ENCODE measurements at regions not wholly inside any gene's neighbourhood (a gene's known extent, or its start where the extent isn't known, plus 50 kb on each side); places are given as distances from the start of the nearest gene placed in this dataset.

DNA sequence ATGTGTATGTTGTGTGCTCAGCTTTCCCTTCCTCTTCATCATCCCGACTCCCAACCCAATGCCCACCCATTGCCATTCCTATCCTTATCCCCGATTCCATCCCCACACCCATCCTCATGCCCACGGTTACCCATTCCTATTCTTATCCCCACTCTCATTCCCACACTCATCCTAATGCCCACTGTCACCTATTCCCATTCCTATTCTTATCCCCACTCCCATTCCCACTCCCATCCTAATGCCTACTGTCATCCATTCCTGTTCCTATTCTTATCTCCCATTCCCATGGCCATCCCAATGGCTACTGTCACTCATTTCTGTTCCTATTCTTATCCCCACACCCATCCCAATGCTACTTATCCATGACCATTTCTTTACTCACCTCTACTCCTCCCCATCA is 254.1 kb downstream of the DHX35 start:
- no peak overlapping the region for H3K4me3 ChIP-seq (ENCODE audit: low read depth, low read length)
- TF ChIP-seq, protein P1, sequence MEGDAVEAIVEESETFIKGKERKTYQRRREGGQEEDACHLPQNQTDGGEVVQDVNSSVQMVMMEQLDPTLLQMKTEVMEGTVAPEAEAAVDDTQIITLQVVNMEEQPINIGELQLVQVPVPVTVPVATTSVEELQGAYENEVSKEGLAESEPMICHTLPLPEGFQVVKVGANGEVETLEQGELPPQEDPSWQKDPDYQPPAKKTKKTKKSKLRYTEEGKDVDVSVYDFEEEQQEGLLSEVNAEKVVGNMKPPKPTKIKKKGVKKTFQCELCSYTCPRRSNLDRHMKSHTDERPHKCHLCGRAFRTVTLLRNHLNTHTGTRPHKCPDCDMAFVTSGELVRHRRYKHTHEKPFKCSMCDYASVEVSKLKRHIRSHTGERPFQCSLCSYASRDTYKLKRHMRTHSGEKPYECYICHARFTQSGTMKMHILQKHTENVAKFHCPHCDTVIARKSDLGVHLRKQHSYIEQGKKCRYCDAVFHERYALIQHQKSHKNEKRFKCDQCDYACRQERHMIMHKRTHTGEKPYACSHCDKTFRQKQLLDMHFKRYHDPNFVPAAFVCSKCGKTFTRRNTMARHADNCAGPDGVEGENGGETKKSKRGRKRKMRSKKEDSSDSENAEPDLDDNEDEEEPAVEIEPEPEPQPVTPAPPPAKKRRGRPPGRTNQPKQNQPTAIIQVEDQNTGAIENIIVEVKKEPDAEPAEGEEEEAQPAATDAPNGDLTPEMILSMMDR (conservative IDR thresholded peaks at IDR 0.05; ENCODE audit: low read depth, low read length): no peak
- no peak for DNase-seq (ENCODE audit: low read depth)

DNA sequence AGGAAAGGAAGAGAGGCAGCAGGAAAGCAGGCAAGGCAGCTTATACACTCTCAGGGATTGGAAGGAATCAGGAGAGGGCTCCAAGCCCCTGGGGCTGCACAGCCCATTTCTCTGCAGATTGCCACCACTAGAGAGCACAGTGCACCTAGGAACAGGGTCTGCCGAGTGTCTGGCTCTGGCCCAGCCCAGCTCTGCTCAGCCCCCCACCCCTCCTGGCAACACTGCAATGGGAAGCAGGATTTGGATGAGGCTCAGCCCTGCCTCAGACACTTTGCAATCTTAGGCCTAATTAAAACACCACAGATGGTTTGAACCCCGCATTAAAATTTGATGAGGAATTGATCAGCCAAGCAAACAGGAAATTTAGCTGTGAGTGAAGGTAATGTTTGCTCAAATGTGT is 252.7 kb downstream of the DHX35 start:
- DNase-seq (ENCODE audit: low read depth): no peak
- H3K4me3 ChIP-seq (ENCODE audit: low read depth, low read length): no peak overlapping the region
- TF ChIP-seq, protein P1 (conservative IDR thresholded peaks at IDR 0.05; ENCODE audit: low read depth, low read length): no peak

DNA sequence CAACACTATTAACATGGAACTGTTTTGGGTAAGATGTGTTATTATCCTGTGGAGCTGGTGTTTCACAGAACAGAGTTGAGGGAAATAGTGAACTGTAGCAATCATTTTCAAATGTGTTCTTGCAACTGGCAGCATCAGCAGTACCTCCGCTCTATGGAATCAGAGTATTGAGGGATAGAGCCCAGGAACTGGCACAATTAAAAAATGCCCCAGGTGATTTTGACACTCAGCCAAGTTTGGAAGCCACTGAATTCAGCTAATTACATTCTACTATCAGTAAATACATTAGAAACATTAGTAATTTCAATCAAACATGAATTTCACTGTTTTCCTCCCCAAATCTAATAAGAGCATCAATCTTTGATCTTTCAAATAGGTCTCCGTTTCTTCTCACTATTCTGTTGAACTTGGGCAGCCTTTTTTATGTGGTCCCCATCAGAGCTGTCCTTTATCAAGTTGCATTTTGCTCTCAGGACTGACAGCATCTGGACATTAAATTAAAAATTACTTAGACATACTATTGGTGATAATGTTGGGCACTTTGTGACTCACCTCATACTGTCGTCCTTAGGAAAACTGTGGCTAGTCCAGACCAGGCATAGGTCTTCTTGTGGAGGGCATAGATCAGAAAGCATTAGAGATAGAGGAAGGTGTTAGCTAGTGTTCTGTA is 251.5 kb downstream of the DHX35 start:
- H3K4me3 ChIP-seq (ENCODE audit: low read depth, low read length): no peak overlapping the region
- no peak for DNase-seq (ENCODE audit: low read depth)
- TF ChIP-seq, protein P1 (conservative IDR thresholded peaks at IDR 0.05; ENCODE audit: low read depth, low read length): no peak

DNA sequence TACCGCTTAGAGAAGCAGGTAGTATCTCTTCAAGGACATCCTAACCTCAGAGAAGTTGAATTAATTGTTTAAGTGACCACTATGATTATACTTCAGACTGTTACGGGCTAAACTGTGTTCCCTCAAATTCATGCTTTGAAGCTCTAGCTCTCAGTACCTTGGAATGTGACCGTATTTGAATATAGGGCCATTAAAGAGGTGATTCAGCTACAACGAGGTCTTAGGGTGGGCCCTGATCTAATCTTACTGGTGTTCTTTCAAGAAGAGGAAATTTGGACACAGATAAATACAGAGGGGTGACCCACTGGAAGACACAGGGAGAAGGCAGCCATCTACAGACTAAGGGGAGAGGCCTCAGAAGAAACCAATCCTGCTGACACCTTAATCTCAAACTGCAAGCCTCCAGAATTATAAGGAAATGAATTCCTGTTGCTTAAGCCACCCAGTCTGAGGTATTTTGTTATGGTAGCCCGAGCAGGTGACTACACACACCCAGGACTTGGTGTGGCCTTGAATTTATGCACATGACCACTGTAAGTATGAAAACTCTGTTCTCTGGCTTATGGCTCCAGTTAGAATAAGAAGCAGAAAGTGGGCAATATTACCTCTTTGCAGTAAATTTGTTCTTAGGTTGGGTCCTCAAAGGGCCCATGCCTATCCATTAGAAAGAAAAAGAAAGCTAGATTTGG is 249.1 kb downstream of the DHX35 start:
- H3K4me3 ChIP-seq (ENCODE audit: low read depth, low read length): no peak overlapping the region
- TF ChIP-seq, protein P1 (conservative IDR thresholded peaks at IDR 0.05; ENCODE audit: low read depth, low read length): no peak
- no peak for DNase-seq (ENCODE audit: low read depth)

DNA sequence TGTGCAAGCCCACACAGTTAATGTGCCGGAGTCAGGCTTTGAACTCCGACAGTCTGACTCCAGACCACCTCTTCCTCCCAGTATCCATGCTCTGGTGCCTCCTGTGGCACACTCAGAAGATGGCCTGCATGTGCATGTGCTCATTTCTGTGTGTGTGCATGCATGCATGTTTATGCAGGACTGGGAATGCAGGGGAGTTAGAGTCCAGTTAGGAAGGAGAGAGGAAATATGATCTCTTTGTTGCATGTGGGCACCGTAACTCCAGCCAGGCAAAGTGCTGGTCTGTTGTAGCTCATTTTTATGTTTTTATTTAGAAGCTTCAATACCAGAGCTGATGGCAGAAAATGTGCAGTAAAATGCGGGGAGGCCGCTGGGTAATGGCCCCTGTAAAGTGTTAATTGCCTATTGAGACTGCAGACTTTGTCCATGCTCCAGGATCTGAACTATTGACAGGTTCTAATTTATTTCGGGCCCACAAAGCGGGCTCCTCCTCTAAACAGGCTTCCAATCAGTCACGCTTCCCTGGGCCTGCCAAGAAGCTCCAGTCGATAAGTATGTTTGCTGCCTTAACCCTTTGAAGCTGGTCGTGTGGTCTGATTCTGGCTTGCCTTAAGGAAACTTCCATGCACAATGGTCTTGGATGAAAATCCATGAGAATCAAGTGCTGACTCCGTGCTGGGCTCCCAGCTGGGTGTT is 248.3 kb downstream of the DHX35 start:
- DNase-seq (ENCODE audit: low read depth): no peak
- H3K4me3 ChIP-seq (ENCODE audit: low read depth, low read length): no peak overlapping the region
- TF ChIP-seq, protein P1 (conservative IDR thresholded peaks at IDR 0.05; ENCODE audit: low read depth, low read length): no peak

DNA sequence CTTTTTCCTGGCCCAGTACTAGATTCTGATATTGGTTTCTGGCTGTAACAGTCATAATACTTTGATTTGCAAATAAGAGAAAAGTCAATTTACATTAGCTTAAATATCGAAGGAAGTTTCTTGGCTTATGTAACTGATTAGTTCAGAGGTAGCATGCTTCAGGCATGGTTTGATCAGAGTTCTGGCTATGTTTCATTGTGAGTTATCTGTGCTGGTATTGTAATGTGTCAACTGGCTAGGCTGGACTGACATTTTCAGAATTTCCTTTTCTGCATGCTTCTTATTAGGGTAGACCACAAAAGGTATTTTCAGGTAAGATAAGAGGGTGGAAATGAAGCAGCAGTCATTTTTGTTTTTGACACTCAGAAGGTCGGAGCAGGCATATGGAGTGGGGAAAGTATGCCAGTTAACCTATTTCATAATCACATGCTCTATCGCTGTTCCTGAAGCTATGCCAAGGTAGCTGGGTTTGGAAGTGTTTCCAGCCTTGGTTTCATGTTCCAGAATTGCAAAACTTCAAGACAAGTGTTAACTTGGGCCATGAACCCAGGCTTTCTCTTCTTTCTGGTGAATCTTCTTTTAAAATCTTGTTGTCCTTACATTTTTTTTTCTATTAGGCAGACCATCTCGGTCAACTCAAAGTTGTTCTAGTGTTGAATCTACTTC is 244.9 kb downstream of the DHX35 start:
- TF ChIP-seq, protein P1 (conservative IDR thresholded peaks at IDR 0.05; ENCODE audit: low read depth, low read length): no peak
- no peak for DNase-seq (ENCODE audit: low read depth)
- H3K4me3 ChIP-seq (ENCODE audit: low read depth, low read length): no peak overlapping the region

Data from epithelial cell of proximal tubule (primary cell).